Tibial artery (tissue), 4 donors: ENCODE measurements at regions not wholly inside any gene's neighbourhood (a gene's known extent, or its start where the extent isn't known, plus 50 kb on each side); places are given as distances from the start of the nearest gene placed in this dataset.

Experiments used
- DNase-seq, 2 donors: peaks; one replicate each; pipeline ENCODE4 v3.0.0-alpha.2; 2019
- H3K27ac ChIP-seq, 2 donors: fragments of 200-600 bp; sonication (generic) in 1 of 2; 1 replicate in 1 of 2; 2 replicates in 1 of 2; pipeline ENCODE4 v1.5.1; 2018 to 2019; ENCODE audit warnings: mild to moderate bottlenecking in 1 of 2
- H3K27me3 ChIP-seq, 2 donors: fragments of 200-600 bp; sonication (generic) in 1 of 2; one replicate each; pipeline versions ENCODE4 v1.5.1 to v1.6.0; 2016 to 2019
- H3K36me3 ChIP-seq, 3 donors: fragments of 200-600 bp; sonication (generic) in 2 of 3; one replicate each; pipeline ENCODE4 v1.5.1; 2016 to 2019; ENCODE audit warnings: mild to moderate bottlenecking in 2 of 3
- H3K4me1 ChIP-seq, 4 donors: fragments of 200-600 bp; sonication (generic) in 2 of 4; 1 replicate in 3 of 4; 2 replicates in 1 of 4; pipeline ENCODE4 v1.5.1; 2016 to 2019
- H3K4me3 ChIP-seq, 2 donors: fragments of 200-600 bp; sonication (generic) in 1 of 2; 1 replicate in 1 of 2; 2 replicates in 1 of 2; pipeline ENCODE4 v1.5.1; 2018 to 2019; ENCODE audit warnings: mild to moderate bottlenecking in 2 of 2
- H3K9me3 ChIP-seq, 3 donors: fragments of 200-600 bp; sonication (generic) in 1 of 3; one replicate each; pipeline ENCODE4 v1.5.1; 2016 to 2019
- CTCF ChIP-seq, 2 experiments: fragments of 200-600 bp in 1 of 2; fragments of 450-650 bp in 1 of 2; IDR thresholded peaks; one replicate each; pipeline ENCODE4 v1.5.1; 2017 to 2019; ENCODE audit warnings: antibody characterized with exemption in 2 of 2, mild to moderate bottlenecking in 1 of 2, moderate library complexity in 1 of 2
- intact Hi-C: fragments of 100-400 bp; cut with DNase I; formaldehyde crosslinking; loops from one replicate; pipeline ENCODE4 v1.15.0; 2023; ENCODE audit warnings: low total_unique reads

GRCh38 chr11:71075871-71076420 lies 176.4 kb downstream of the SHANK2 start:
- Histone ChIP-seq H3K36me3 (no peaks in the 10 kb centered on the region), H3K27ac (no peak overlapping the region), H3K4me3 (no peak overlapping the region), H3K27me3 (peaks cover 0 to 27% of the 10 kb centered on the region in 2 donors), H3K9me3 (peaks cover 0 to 7% (median 0%) of the 10 kb centered on the region in 3 donors), H3K4me1 (no peaks in the 10 kb centered on the region)
- intact Hi-C loops, result no loop called here
- DNase-seq, result no peak
- no peak for TF ChIP-seq CTCF (IDR thresholded peaks at IDR 0.05)

GRCh38 chr11:71075116-71075720 lies 177.2 kb downstream of the SHANK2 start:
- intact Hi-C loops, result no loop called here
- H3K36me3 ChIP-seq, result no peaks in the 10 kb centered on the region
- peaks cover 0 to 7% (median 0%) of the 10 kb centered on the region in 3 donors for H3K9me3 ChIP-seq
- no peak overlapping the region for H3K4me3 ChIP-seq
- peaks cover 0 to 23% of the 10 kb centered on the region in 2 donors for H3K27me3 ChIP-seq
- TF ChIP-seq CTCF (IDR thresholded peaks at IDR 0.05), result no peak
- no peak for DNase-seq
- no peaks in the 10 kb centered on the region for H3K4me1 ChIP-seq
- no peak overlapping the region for H3K27ac ChIP-seq

- peaks cover 0 to 25% of the 10 kb centered on the region in 2 donors for H3K27me3 ChIP-seq
- no peak for TF ChIP-seq CTCF (IDR thresholded peaks at IDR 0.05)
- H3K9me3 ChIP-seq, result no peaks in the 10 kb centered on the region
- no peak overlapping the region for H3K4me3 ChIP-seq
- H3K4me1 ChIP-seq, result no peaks in the 10 kb centered on the region
- intact Hi-C loops, result no loop called here
- no peak for DNase-seq
- H3K27ac ChIP-seq, result no peak overlapping the region
- no peaks in the 10 kb centered on the region for H3K36me3 ChIP-seq
These were observed 180.5 kb downstream of the SHANK2 start for GRCh38 chr11:71071736-71072509.

GRCh38 chr11:71070490-71071453 lies 181.6 kb downstream of the SHANK2 start:
- no peak for DNase-seq

More at GRCh38 chr11:71070490-71071453, 181.6 kb downstream of the SHANK2 start:
- Histone ChIP-seq H3K27me3 (peaks cover 0 to 25% of the 10 kb centered on the region in 2 donors), H3K4me1 (no peaks in the 10 kb centered on the region), H3K9me3 (no peaks in the 10 kb centered on the region), H3K4me3 (no peak overlapping the region), H3K36me3 (no peaks in the 10 kb centered on the region), H3K27ac (no peak overlapping the region)
- intact Hi-C loops, result no loop called here
- TF ChIP-seq CTCF (IDR thresholded peaks at IDR 0.05), result no peak
